Activated CD8-positive, alpha-beta T cell treated with anti-CD3 and anti-CD28 coated beads, Interleukin-2, amount 10 ng/mL, durations not matched to agents 7 days and 5 days (primary cell): ENCODE measurements at regions not wholly inside any gene's neighbourhood (a gene's known extent, or its start where the extent isn't known, plus 50 kb on each side); places are given as distances from the start of the nearest gene placed in this dataset.

Experiments
- ATAC-seq: fragments of 150-1000 bp; cut with Tn5 transposase; one replicate; pipeline ENCODE4 v1.10.0; 2021; ENCODE audit warnings: moderate library complexity
- CTCF ChIA-PET: fragments of 350-600 bp; sonication (Branson Sonifier 250); formaldehyde crosslinking; loops from one replicate; lab custom pipeline; 2021; ENCODE audit warnings: antibody characterized with exemption; lab: Charles Lee
- POLR2A ChIA-PET: fragments of 350-600 bp; sonication (Branson Sonifier 250); formaldehyde crosslinking; loops from one replicate; lab custom pipeline; 2021; ENCODE audit warnings: antibody characterized with exemption; lab: Charles Lee
- DNase-seq: peaks from one replicate; pipeline ENCODE4 v3.0.0-alpha.2; 2020
- H3K27ac Mint-ChIP-seq: one replicate; pipeline ENCODE4 v1.8.0; 2021; ENCODE audit warnings: mild to moderate bottlenecking, mixed read lengths
- H3K27me3 Mint-ChIP-seq: one replicate; pipeline ENCODE4 v1.8.0; 2021; ENCODE audit warnings: low read depth, mixed read lengths
- H3K36me3 Mint-ChIP-seq: one replicate; pipeline ENCODE4 v1.8.0; 2021; ENCODE audit warnings: low read depth, mixed read lengths
- H3K4me1 Mint-ChIP-seq: one replicate; pipeline ENCODE4 v1.8.0; 2021; ENCODE audit warnings: low read depth, mixed read lengths
- H3K4me3 Mint-ChIP-seq: one replicate; pipeline ENCODE4 v1.8.0; 2021; ENCODE audit warnings: mild to moderate bottlenecking, mixed read lengths
- H3K9me3 Mint-ChIP-seq: one replicate; pipeline ENCODE4 v1.8.0; 2022; ENCODE audit warnings: mixed read lengths; ENCODE audit not compliant: insufficient read depth

- no peak for ATAC-seq
- Mint-ChIP-seq H3K4me3 (no peak overlapping the region), H3K9me3 (no peaks in the 10 kb centered on the region), H3K27me3 (no peaks in the 10 kb centered on the region), H3K36me3 (no peaks in the 10 kb centered on the region), H3K27ac (no peak overlapping the region), H3K4me1 (peaks cover 3% of the 10 kb centered on the region)
- DNase-seq, result no peak
- POLR2A ChIA-PET, result no interaction called here
- CTCF ChIA-PET, result no interaction called here
Observed at GRCh38 chr6:146865756-146866379, 267.1 kb downstream of the ADGB start.

GRCh38 chr6:146866731-146867414, 268.1 kb downstream of the ADGB start:
- H3K27me3 Mint-ChIP-seq, result no peaks in the 10 kb centered on the region
- no peaks in the 10 kb centered on the region for H3K36me3 Mint-ChIP-seq
- ChIA-PET CTCF (no interaction called here), POLR2A (no interaction called here)
- no peak overlapping the region for H3K4me3 Mint-ChIP-seq
- ATAC-seq (no peak), DNase-seq (no peak)
- H3K27ac Mint-ChIP-seq, result no peak overlapping the region
- H3K9me3 Mint-ChIP-seq, result no peaks in the 10 kb centered on the region
- peaks cover 4% of the 10 kb centered on the region for H3K4me1 Mint-ChIP-seq

- no peaks in the 10 kb centered on the region for H3K36me3 Mint-ChIP-seq
- H3K27me3 Mint-ChIP-seq, result no peaks in the 10 kb centered on the region
- no peaks in the 10 kb centered on the region for H3K9me3 Mint-ChIP-seq
- POLR2A ChIA-PET, result no interaction called here
- CTCF ChIA-PET, result interaction anchor here (2.0 kb wide), 1 partner anchor 11 kb away, joined by 5 read pairs; no protein-coding TSS in a partner anchor
- DNase-seq (no peak), ATAC-seq (no peak)
- H3K27ac Mint-ChIP-seq, result no peak overlapping the region
- H3K4me3 Mint-ChIP-seq, result no peak overlapping the region
- peaks cover 4% of the 10 kb centered on the region for H3K4me1 Mint-ChIP-seq
Observed at GRCh38 chr6:146868671-146869209, 270.0 kb downstream of the ADGB start.

- Mint-ChIP-seq H3K36me3 (no peaks in the 10 kb centered on the region), H3K27ac (no peak overlapping the region), H3K9me3 (no peaks in the 10 kb centered on the region), H3K27me3 (no peaks in the 10 kb centered on the region), H3K4me3 (no peak overlapping the region), H3K4me1 (peaks cover 4% of the 10 kb centered on the region)
- ChIA-PET POLR2A (no interaction called here), CTCF (no interaction called here)
- ATAC-seq, result no peak
- no peak for DNase-seq
Observed at GRCh38 chr6:146870760-146871159, 272.0 kb downstream of the ADGB start.

- H3K4me1 Mint-ChIP-seq, result peaks cover 14% of the 10 kb centered on the region
- H3K36me3 Mint-ChIP-seq, result no peaks in the 10 kb centered on the region
- no peak overlapping the region for H3K4me3 Mint-ChIP-seq
- H3K27me3 Mint-ChIP-seq, result no peaks in the 10 kb centered on the region
- ChIA-PET POLR2A (no interaction called here), CTCF (no interaction called here)
- ATAC-seq (no peak), DNase-seq (no peak)
- no peaks in the 10 kb centered on the region for H3K9me3 Mint-ChIP-seq
- H3K27ac Mint-ChIP-seq, result no peak overlapping the region
Observed at GRCh38 chr6:146871611-146872425, 273.0 kb downstream of the ADGB start.

GRCh38 chr6:146872426-146872785, 273.6 kb downstream of the ADGB start:
- DNase-seq, result no peak
- no peak for ATAC-seq
- H3K4me3 Mint-ChIP-seq, result no peak overlapping the region
- no peaks in the 10 kb centered on the region for H3K36me3 Mint-ChIP-seq
- H3K9me3 Mint-ChIP-seq, result no peaks in the 10 kb centered on the region
- no peaks in the 10 kb centered on the region for H3K27me3 Mint-ChIP-seq
- CTCF ChIA-PET, result no interaction called here
- peaks cover 18% of the 10 kb centered on the region for H3K4me1 Mint-ChIP-seq
- H3K27ac Mint-ChIP-seq, result no peak overlapping the region
- POLR2A ChIA-PET, result no interaction called here

GRCh38 chr6:146874278-146875018, 275.7 kb downstream of the ADGB start:
- DNase-seq, result no peak
- no peak for ATAC-seq
- no peaks in the 10 kb centered on the region for H3K27me3 Mint-ChIP-seq
- peaks cover 19% of the 10 kb centered on the region for H3K4me1 Mint-ChIP-seq
- no peaks in the 10 kb centered on the region for H3K36me3 Mint-ChIP-seq
- no peaks in the 10 kb centered on the region for H3K9me3 Mint-ChIP-seq
- no peak overlapping the region for H3K4me3 Mint-ChIP-seq
- CTCF ChIA-PET, result interaction anchor here (0.6 kb wide), 1 partner anchor 320 kb away, joined by 3 read pairs; no protein-coding TSS in a partner anchor
- POLR2A ChIA-PET, result no interaction called here
- H3K27ac Mint-ChIP-seq, result no peak overlapping the region

GRCh38 chr6:146875927-146876270, 277.1 kb downstream of the ADGB start:
- DNase-seq (no peak), ATAC-seq (no peak)
- H3K36me3 Mint-ChIP-seq, result no peaks in the 10 kb centered on the region
- ChIA-PET CTCF (no interaction called here), POLR2A (interaction anchor here (0.7 kb wide), 1 partner anchor 332 kb away, joined by 3 read pairs; the partner anchor contains the start of gene RAB32)
- no peak overlapping the region for H3K4me3 Mint-ChIP-seq
- no peak overlapping the region for H3K27ac Mint-ChIP-seq
- H3K27me3 Mint-ChIP-seq, result no peaks in the 10 kb centered on the region
- H3K9me3 Mint-ChIP-seq, result no peaks in the 10 kb centered on the region
- peaks cover 15% of the 10 kb centered on the region for H3K4me1 Mint-ChIP-seq

- ATAC-seq (no peak), DNase-seq (no peak)
- POLR2A ChIA-PET, result interaction anchor here (0.7 kb wide), 2 partner anchors 333 to 600 kb away, joined by 3 read pairs; partner anchors contain the start of gene RAB32
- no peaks in the 10 kb centered on the region for H3K9me3 Mint-ChIP-seq
- H3K4me3 Mint-ChIP-seq, result no peak overlapping the region
- no peaks in the 10 kb centered on the region for H3K36me3 Mint-ChIP-seq
- no peaks in the 10 kb centered on the region for H3K27me3 Mint-ChIP-seq
- CTCF ChIA-PET, result interaction anchor here (1.0 kb wide), 1 partner anchor 12 kb away, joined by 3 read pairs; no protein-coding TSS in a partner anchor
- H3K4me1 Mint-ChIP-seq, result peaks cover 14% of the 10 kb centered on the region
- H3K27ac Mint-ChIP-seq, result no peak overlapping the region
Observed at GRCh38 chr6:146876271-146877151, 277.7 kb downstream of the ADGB start.

GRCh38 chr6:146878168-146878951, 279.6 kb downstream of the ADGB start:
- H3K27me3 Mint-ChIP-seq, result peaks cover 3% of the 10 kb centered on the region
- POLR2A ChIA-PET, result no interaction called here
- peaks cover 14% of the 10 kb centered on the region for H3K4me1 Mint-ChIP-seq
- DNase-seq (no peak), ATAC-seq (no peak)
- H3K9me3 Mint-ChIP-seq, result no peaks in the 10 kb centered on the region
- H3K36me3 Mint-ChIP-seq, result no peaks in the 10 kb centered on the region
- H3K27ac Mint-ChIP-seq, result no peak overlapping the region
- H3K4me3 Mint-ChIP-seq, result no peak overlapping the region
- CTCF ChIA-PET, result no interaction called here
